Gastrocnemius medialis (tissue), 4 donors: ENCODE measurements at regions not wholly inside any gene's neighbourhood (a gene's known extent, or its start where the extent isn't known, plus 50 kb on each side); places are given as distances from the start of the nearest gene placed in this dataset.

Experiments
- POLR2A ChIP-seq, 2 donors: fragments of 450-650 bp; IDR thresholded peaks; one replicate each; pipeline ENCODE4 v1.6.1; 2017; ENCODE audit warnings: antibody characterized with exemption in 2 of 2, mild to moderate bottlenecking in 2 of 2, moderate library complexity in 2 of 2
- TF ChIP-seq, protein P1 (sequence below), 5 experiments: fragments of 450-650 bp in 3 of 5; fragments of 200-600 bp in 2 of 5; sonication (generic) in 2 of 5; IDR thresholded peaks in 4 of 5; conservative IDR thresholded peaks in 1 of 5; 1 replicate in 4 of 5; 2 replicates in 1 of 5; pipeline ENCODE4 v1.5.1; 2016 to 2019; ENCODE audit warnings: antibody characterized with exemption in 5 of 5, mild to moderate bottlenecking in 3 of 5, moderate library complexity in 3 of 5

GRCh38 chr16:80277182-80277581 is 263.6 kb upstream of the DYNLRB2 start:
- TF ChIP-seq, protein P1, sequence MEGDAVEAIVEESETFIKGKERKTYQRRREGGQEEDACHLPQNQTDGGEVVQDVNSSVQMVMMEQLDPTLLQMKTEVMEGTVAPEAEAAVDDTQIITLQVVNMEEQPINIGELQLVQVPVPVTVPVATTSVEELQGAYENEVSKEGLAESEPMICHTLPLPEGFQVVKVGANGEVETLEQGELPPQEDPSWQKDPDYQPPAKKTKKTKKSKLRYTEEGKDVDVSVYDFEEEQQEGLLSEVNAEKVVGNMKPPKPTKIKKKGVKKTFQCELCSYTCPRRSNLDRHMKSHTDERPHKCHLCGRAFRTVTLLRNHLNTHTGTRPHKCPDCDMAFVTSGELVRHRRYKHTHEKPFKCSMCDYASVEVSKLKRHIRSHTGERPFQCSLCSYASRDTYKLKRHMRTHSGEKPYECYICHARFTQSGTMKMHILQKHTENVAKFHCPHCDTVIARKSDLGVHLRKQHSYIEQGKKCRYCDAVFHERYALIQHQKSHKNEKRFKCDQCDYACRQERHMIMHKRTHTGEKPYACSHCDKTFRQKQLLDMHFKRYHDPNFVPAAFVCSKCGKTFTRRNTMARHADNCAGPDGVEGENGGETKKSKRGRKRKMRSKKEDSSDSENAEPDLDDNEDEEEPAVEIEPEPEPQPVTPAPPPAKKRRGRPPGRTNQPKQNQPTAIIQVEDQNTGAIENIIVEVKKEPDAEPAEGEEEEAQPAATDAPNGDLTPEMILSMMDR (IDR thresholded peaks at IDR 0.05 in 4 of 5, conservative IDR thresholded peaks at IDR 0.05 in 1 of 5): no peak
- no peak for TF ChIP-seq POLR2A (IDR thresholded peaks at IDR 0.05)
